Transverse colon (tissue), 4 donors: ENCODE measurements at regions not wholly inside any gene's neighbourhood (a gene's known extent, or its start where the extent isn't known, plus 50 kb on each side); places are given as distances from the start of the nearest gene placed in this dataset.

Experiments
- DNase-seq: peaks from one replicate; pipeline ENCODE4 v3.0.0-alpha.2; 2019
- H3K27ac ChIP-seq, 4 donors: fragments of 200-600 bp; sonication (generic); 2 replicates each; pipeline ENCODE4 v1.5.1; 2016 to 2018; ENCODE audit warnings: inconsistent platforms in 4 of 4
- H3K27me3 ChIP-seq: fragments of 200-600 bp; sonication (generic); 2 replicates; pipeline ENCODE4 v1.5.1; 2017; ENCODE audit warnings: inconsistent platforms
- H3K36me3 ChIP-seq, 4 donors: fragments of 200-600 bp; sonication (generic); 2 replicates each; pipeline ENCODE4 v1.5.1; 2017 to 2019; ENCODE audit warnings: inconsistent platforms in 4 of 4
- H3K4me1 ChIP-seq, 4 donors: fragments of 200-600 bp; sonication (generic); 2 replicates each; pipeline ENCODE4 v1.5.1; 2017 to 2020; ENCODE audit warnings: inconsistent platforms in 4 of 4
- H3K4me3 ChIP-seq, 4 donors: fragments of 200-600 bp; sonication (generic); 1 replicate in 1 of 4; 2 replicates in 3 of 4; pipeline versions ENCODE4 v1.5.1 to v1.6.1; 2017 to 2019; ENCODE audit warnings: inconsistent platforms in 4 of 4
- H3K9me3 ChIP-seq, 2 donors: fragments of 200-600 bp; sonication (generic); 2 replicates each; pipeline ENCODE4 v1.5.1; 2017 to 2019; ENCODE audit warnings: inconsistent platforms in 2 of 2
- EP300 ChIP-seq: sonication (generic); formaldehyde crosslinking; IDR thresholded peaks from one replicate; pipeline ENCODE4 v1.6.1; 2017; ENCODE audit warnings: antibody characterized with exemption, low read depth
- POLR2A ChIP-seq: fragments of 450-650 bp; IDR thresholded peaks from one replicate; pipeline ENCODE4 v1.6.1; 2016; ENCODE audit warnings: antibody characterized with exemption, mild to moderate bottlenecking, moderate library complexity
- POLR2AphosphoS5 ChIP-seq, 3 donors: sonication (generic); formaldehyde crosslinking; IDR thresholded peaks; one replicate each; pipeline ENCODE4 v1.6.1; 2016; ENCODE audit warnings: antibody characterized with exemption in 3 of 3
- whole genome bisulfite sequencing, 2 donors: methylation state at CpG; one replicate each; pipeline ENCODE4 v1.1.5; 2018; ENCODE audit warnings: low coverage in 1 of 2; 5-methylcytosine and 5-hydroxymethylcytosine counted together
- in situ Hi-C, 4 donors: fragments of 200-750 bp; cut with MboI; loops; one replicate each; pipeline versions ENCODE4 v1.15.0 to v1.15.1; 2017; ENCODE audit warnings: low sequenced_read_pairs in 3 of 4, low pct_ligation_motif_present in 1 of 4, low pct_unique_long_range_greater_than_20kb in 1 of 4
- intact Hi-C: fragments of 100-400 bp; cut with DNase I; formaldehyde crosslinking; loops from one replicate; pipeline ENCODE4 v1.15.1; 2023; ENCODE audit warnings: low total_unique reads
- TF ChIP-seq, protein P1 (sequence below), 5 experiments: fragments of 200-600 bp in 3 of 5; fragments of 450-650 bp in 2 of 5; sonication (generic) in 3 of 5; IDR thresholded peaks; 1 replicate in 2 of 5; 2 replicates in 3 of 5; pipeline ENCODE4 v1.5.1; 2016 to 2017; ENCODE audit warnings: antibody characterized with exemption in 5 of 5, inconsistent platforms in 3 of 5, mild to moderate bottlenecking in 2 of 5, moderate library complexity in 1 of 5

- WGBS, 2 donors, result 0 to 17% methylated on average over 1 of the region's 1 CpG
- in situ Hi-C loops (no loop called here), intact Hi-C loops (no loop called here)
- Histone ChIP-seq H3K4me3 (no peak overlapping the region), H3K36me3 (no peaks in the 10 kb centered on the region), H3K27ac (no peak overlapping the region), H3K27me3 (no peaks in the 10 kb centered on the region), H3K9me3 (no peaks in the 10 kb centered on the region), H3K4me1 (no peaks in the 10 kb centered on the region)
- TF ChIP-seq, protein P1, sequence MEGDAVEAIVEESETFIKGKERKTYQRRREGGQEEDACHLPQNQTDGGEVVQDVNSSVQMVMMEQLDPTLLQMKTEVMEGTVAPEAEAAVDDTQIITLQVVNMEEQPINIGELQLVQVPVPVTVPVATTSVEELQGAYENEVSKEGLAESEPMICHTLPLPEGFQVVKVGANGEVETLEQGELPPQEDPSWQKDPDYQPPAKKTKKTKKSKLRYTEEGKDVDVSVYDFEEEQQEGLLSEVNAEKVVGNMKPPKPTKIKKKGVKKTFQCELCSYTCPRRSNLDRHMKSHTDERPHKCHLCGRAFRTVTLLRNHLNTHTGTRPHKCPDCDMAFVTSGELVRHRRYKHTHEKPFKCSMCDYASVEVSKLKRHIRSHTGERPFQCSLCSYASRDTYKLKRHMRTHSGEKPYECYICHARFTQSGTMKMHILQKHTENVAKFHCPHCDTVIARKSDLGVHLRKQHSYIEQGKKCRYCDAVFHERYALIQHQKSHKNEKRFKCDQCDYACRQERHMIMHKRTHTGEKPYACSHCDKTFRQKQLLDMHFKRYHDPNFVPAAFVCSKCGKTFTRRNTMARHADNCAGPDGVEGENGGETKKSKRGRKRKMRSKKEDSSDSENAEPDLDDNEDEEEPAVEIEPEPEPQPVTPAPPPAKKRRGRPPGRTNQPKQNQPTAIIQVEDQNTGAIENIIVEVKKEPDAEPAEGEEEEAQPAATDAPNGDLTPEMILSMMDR (IDR thresholded peaks at IDR 0.05), result no peak
- no peak for DNase-seq
Measured at GRCh38 chr11:36899800-36900199, 301.8 kb upstream of the RAG2 start.

DNA sequence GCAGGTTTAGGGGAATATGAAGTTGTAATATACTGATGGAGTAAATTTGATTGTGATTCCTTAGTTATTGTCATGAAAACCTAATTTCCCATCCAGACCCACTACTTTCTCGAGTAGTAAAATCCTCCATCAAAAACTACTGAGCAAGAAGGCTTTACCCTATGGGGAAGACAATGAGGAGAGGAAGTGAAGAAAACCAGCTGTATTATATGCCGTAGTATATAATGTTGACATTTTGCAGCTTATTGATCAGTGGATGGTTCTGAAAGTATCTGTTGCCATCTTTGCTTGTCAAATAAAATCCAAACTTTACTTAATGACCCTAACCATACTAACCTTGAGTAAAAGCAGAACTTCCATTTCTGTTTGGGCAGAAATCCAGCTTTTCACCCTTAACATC, 292.8 kb upstream of the RAG2 start:
- in situ Hi-C loops, result no loop called here
- WGBS, 2 donors, result 49% methylated on average over 2 of the region's 2 CpGs
- H3K36me3 ChIP-seq, result no peaks in the 10 kb centered on the region
- intact Hi-C loops, result no loop called here
- H3K27me3 ChIP-seq, result no peaks in the 10 kb centered on the region
- H3K27ac ChIP-seq, result no peak overlapping the region
- no peak for TF ChIP-seq EP300
- TF ChIP-seq POLR2AphosphoS5 (IDR thresholded peaks at IDR 0.05), result no peak
- TF ChIP-seq, protein P1 (IDR thresholded peaks at IDR 0.05), result no peak
- TF ChIP-seq POLR2A, result no peak
- H3K4me1 ChIP-seq, result no peaks in the 10 kb centered on the region
- no peak overlapping the region for H3K4me3 ChIP-seq
- H3K9me3 ChIP-seq, result no peaks in the 10 kb centered on the region
- DNase-seq, result no peak

GRCh38 chr11:36890121-36890679, 292.2 kb upstream of the RAG2 start:
- DNase-seq, result no peak
- WGBS, 2 donors, result 41 to 56% methylated on average over 2 of the region's 2 CpGs
- H3K27ac ChIP-seq, result no peak overlapping the region
- H3K36me3 ChIP-seq, result no peaks in the 10 kb centered on the region
- no peaks in the 10 kb centered on the region for H3K27me3 ChIP-seq
- no peak for TF ChIP-seq POLR2AphosphoS5 (IDR thresholded peaks at IDR 0.05)
- TF ChIP-seq POLR2A, result no peak
- TF ChIP-seq EP300, result no peak
- TF ChIP-seq, protein P1 (IDR thresholded peaks at IDR 0.05), result no peak
- no peak overlapping the region for H3K4me3 ChIP-seq
- in situ Hi-C loops, result no loop called here
- intact Hi-C loops, result no loop called here
- H3K9me3 ChIP-seq, result no peaks in the 10 kb centered on the region
- no peaks in the 10 kb centered on the region for H3K4me1 ChIP-seq

GRCh38 chr11:36885154-36885553, 287.1 kb upstream of the RAG2 start:
- H3K4me1 ChIP-seq, result no peaks in the 10 kb centered on the region
- in situ Hi-C loops, result no loop called here
- no peaks in the 10 kb centered on the region for H3K27me3 ChIP-seq
- no peak for DNase-seq
- H3K36me3 ChIP-seq, result no peaks in the 10 kb centered on the region
- WGBS, 2 donors, result 89% methylated on average over 3 of the region's 3 CpGs; no CpG with 5 or more reads in 1 of the 2 donors
- TF ChIP-seq POLR2AphosphoS5 (IDR thresholded peaks at IDR 0.05) (no peak), POLR2A (no peak), EP300 (no peak)
- TF ChIP-seq, protein P1 (IDR thresholded peaks at IDR 0.05), result no peak
- no peak overlapping the region for H3K27ac ChIP-seq
- no peak overlapping the region for H3K4me3 ChIP-seq
- no peaks in the 10 kb centered on the region for H3K9me3 ChIP-seq
- intact Hi-C loops, result loop anchor here (1.0 kb wide), 1 partner anchor 20 kb away; no protein-coding TSS in a partner anchor
